Trophoblast cell (in vitro differentiated cells and primary cell): ENCODE measurements at regions not wholly inside any gene's neighbourhood (a gene's known extent, or its start where the extent isn't known, plus 50 kb on each side); places are given as distances from the start of the nearest gene placed in this dataset.
A peak's percentile ranks its signal among the peaks of the same experiment; 100 is the strongest.

ENCODE experiments used
- DNase-seq, 2 donors: peaks; one replicate each; pipeline ENCODE4 v3.0.0-alpha.2; 2016
- H2AFZ ChIP-seq: 2 replicates; pipeline ENCODE4 v1.6.1; 2013; ENCODE audit warnings: low read length, moderate library complexity, mild to moderate bottlenecking; ENCODE audit not compliant: insufficient read depth, poor library complexity
- H2AK5ac ChIP-seq: 2 replicates; pipeline ENCODE4 v1.6.1; 2013; ENCODE audit warnings: mild to moderate bottlenecking, low read length
- H2BK120ac ChIP-seq: 2 replicates; pipeline ENCODE4 v1.6.1; 2013; ENCODE audit warnings: low read length, mild to moderate bottlenecking, moderate library complexity; ENCODE audit not compliant: insufficient read depth, poor library complexity
- H2BK12ac ChIP-seq: 2 replicates; pipeline ENCODE4 v1.6.1; 2013; ENCODE audit warnings: mild to moderate bottlenecking, low read length, moderate library complexity
- H2BK5ac ChIP-seq: 2 replicates; pipeline ENCODE4 v1.6.1; 2013; ENCODE audit warnings: low read length, low read depth, moderate library complexity, mild to moderate bottlenecking; ENCODE audit not compliant: poor library complexity
- H3K14ac ChIP-seq: 2 replicates; pipeline ENCODE4 v1.6.1; 2013; ENCODE audit warnings: mild to moderate bottlenecking, low read length
- H3K18ac ChIP-seq: 2 replicates; pipeline ENCODE4 v1.6.1; 2013; ENCODE audit warnings: mild to moderate bottlenecking, low read length
- H3K23ac ChIP-seq: 2 replicates; pipeline ENCODE4 v1.6.1; 2013; ENCODE audit warnings: low read length
- H3K27ac ChIP-seq: 2 replicates; pipeline ENCODE4 v1.5.1; 2013; ENCODE audit warnings: low read depth, mild to moderate bottlenecking, inconsistent platforms, low read length, moderate library complexity
- H3K27me3 ChIP-seq: 2 replicates; pipeline ENCODE4 v1.6.1; 2013; ENCODE audit warnings: inconsistent platforms, mild to moderate bottlenecking, low read length, moderate library complexity; ENCODE audit not compliant: insufficient read depth
- H3K36me3 ChIP-seq, 2 experiments: 1 replicate in 1 of 2; 2 replicates in 1 of 2; pipeline ENCODE4 v1.6.1; 2013; ENCODE audit warnings: low read length in 2 of 2, mild to moderate bottlenecking in 2 of 2, moderate library complexity in 1 of 2; ENCODE audit not compliant: insufficient read depth in 2 of 2, control insufficient read depth in 1 of 2
- H3K4ac ChIP-seq: 2 replicates; pipeline ENCODE4 v1.6.1; 2013; ENCODE audit warnings: low read depth, mild to moderate bottlenecking, low read length, moderate library complexity
- H3K4me1 ChIP-seq, 2 experiments: 1 replicate in 1 of 2; 2 replicates in 1 of 2; pipeline ENCODE4 v1.6.1; 2013; ENCODE audit warnings: low read length in 2 of 2, mild to moderate bottlenecking in 2 of 2, moderate library complexity in 1 of 2; ENCODE audit not compliant: insufficient read depth in 2 of 2, control insufficient read depth in 1 of 2
- H3K4me2 ChIP-seq: 2 replicates; pipeline ENCODE4 v1.6.1; 2013; ENCODE audit warnings: inconsistent platforms, mild to moderate bottlenecking, low read length, moderate library complexity
- H3K4me3 ChIP-seq: 2 replicates; pipeline ENCODE4 v1.5.1; 2013; ENCODE audit warnings: mild to moderate bottlenecking, low read depth, low read length, inconsistent platforms
- H3K79me1 ChIP-seq: one replicate; pipeline ENCODE4 v1.6.1; 2013; ENCODE audit warnings: low read length
- H3K79me2 ChIP-seq: 2 replicates; pipeline ENCODE4 v1.6.1; 2013; ENCODE audit warnings: low read length, mild to moderate bottlenecking; ENCODE audit not compliant: control insufficient read depth, insufficient read depth, poor library complexity
- H3K9ac ChIP-seq: 2 replicates; pipeline ENCODE4 v1.6.1; 2013; ENCODE audit warnings: mild to moderate bottlenecking, low read length
- H3K9me3 ChIP-seq: 2 replicates; pipeline ENCODE4 v1.6.1; 2013; ENCODE audit warnings: low read depth, mild to moderate bottlenecking, control low read depth, inconsistent platforms, low read length; ENCODE audit not compliant: insufficient read depth
- H4K12ac ChIP-seq: 2 replicates; pipeline ENCODE4 v1.6.1; 2013; ENCODE audit warnings: low read depth, mild to moderate bottlenecking, low read length, moderate library complexity
- H4K8ac ChIP-seq: 2 replicates; pipeline ENCODE4 v1.6.1; 2013; ENCODE audit warnings: low read depth, mild to moderate bottlenecking, low read length, moderate library complexity
- H4K91ac ChIP-seq: one replicate; pipeline ENCODE4 v1.6.1; 2013; ENCODE audit warnings: low read depth, mild to moderate bottlenecking, low read length, moderate library complexity
- whole genome bisulfite sequencing: extraction: QIAGEN DNeasy Blood & Tissue Kit; methylation state at CpG from one replicate; pipeline ENCODE4 v1.1.7; 2013; ENCODE audit warnings: missing lambda C conversion rate; ENCODE audit not compliant: insufficient read length, insufficient coverage; ENCODE audit errors: extremely low coverage; 5-methylcytosine and 5-hydroxymethylcytosine counted together

- no peak overlapping the region for H3K9ac ChIP-seq
- H2AFZ ChIP-seq = no peak overlapping the region
- no peaks in the 10 kb centered on the region for H3K79me1 ChIP-seq
- no peak overlapping the region for H2BK5ac ChIP-seq
- no peaks in the 10 kb centered on the region for H3K79me2 ChIP-seq
- no peaks in the 10 kb centered on the region for H3K36me3 ChIP-seq
- no peak overlapping the region for H3K4me3 ChIP-seq
- H2AK5ac ChIP-seq = no peak overlapping the region
- H3K4me1 ChIP-seq = no peaks in the 10 kb centered on the region
- H3K4ac ChIP-seq = no peak overlapping the region
- H4K91ac ChIP-seq = no peak overlapping the region
- H2BK12ac ChIP-seq = no peak overlapping the region
- no peak overlapping the region for H4K12ac ChIP-seq
- H3K27me3 ChIP-seq = no peaks in the 10 kb centered on the region
- H4K8ac ChIP-seq = no peak overlapping the region
- no peak overlapping the region for H3K18ac ChIP-seq
- DNase-seq = no peak
- no peak overlapping the region for H3K4me2 ChIP-seq
- H3K27ac ChIP-seq = no peak overlapping the region
- no peak overlapping the region for H3K14ac ChIP-seq
- H3K9me3 ChIP-seq = no peaks in the 10 kb centered on the region
- no peak overlapping the region for H2BK120ac ChIP-seq
- no peak overlapping the region for H3K23ac ChIP-seq
- WGBS = no CpG with 5 or more reads among the region's 2 CpGs
Measured at GRCh38 chr5:4857761-4858160, 282.4 kb upstream of the ADAMTS16 start.

- Histone ChIP-seq H2BK120ac (no peak overlapping the region), H2AFZ (no peak overlapping the region), H2BK12ac (no peak overlapping the region), H3K27me3 (no peaks in the 10 kb centered on the region), H3K79me2 (no peaks in the 10 kb centered on the region), H3K4ac (no peak overlapping the region), H3K27ac (no peak overlapping the region), H3K9me3 (no peaks in the 10 kb centered on the region), H3K23ac (no peak overlapping the region), H4K8ac (no peak overlapping the region), H2BK5ac (no peak overlapping the region), H3K14ac (no peak overlapping the region), H3K4me1 (no peaks in the 10 kb centered on the region), H2AK5ac (no peak overlapping the region), H4K12ac (no peak overlapping the region), H3K9ac (no peak overlapping the region), H3K4me2 (no peak overlapping the region), H3K18ac (no peak overlapping the region), H3K36me3 (no peaks in the 10 kb centered on the region), H3K4me3 (no peak overlapping the region), H4K91ac (no peak overlapping the region), H3K79me1 (no peaks in the 10 kb centered on the region)
- DNase-seq = no peak
- WGBS = no CpG with 5 or more reads among the region's 2 CpGs
Measured at GRCh38 chr5:4859500-4860235, 280.5 kb upstream of the ADAMTS16 start.

- Histone ChIP-seq H4K91ac (no peak overlapping the region), H3K23ac (no peak overlapping the region), H2BK5ac (no peak overlapping the region), H3K36me3 (no peaks in the 10 kb centered on the region), H3K18ac (no peak overlapping the region), H3K79me2 (no peaks in the 10 kb centered on the region), H3K79me1 (no peaks in the 10 kb centered on the region), H3K4me3 (no peak overlapping the region), H4K12ac (no peak overlapping the region), H3K14ac (no peak overlapping the region), H3K4me2 (no peak overlapping the region), H2BK12ac (no peak overlapping the region), H3K4me1 (no peaks in the 10 kb centered on the region), H2AFZ (no peak overlapping the region), H3K9ac (no peak overlapping the region), H3K27me3 (no peaks in the 10 kb centered on the region), H3K27ac (no peak overlapping the region), H3K4ac (no peak overlapping the region), H3K9me3 (no peaks in the 10 kb centered on the region), H4K8ac (no peak overlapping the region), H2AK5ac (no peak overlapping the region), H2BK120ac (no peak overlapping the region)
- WGBS = no CpG with 5 or more reads among the region's 5 CpGs
- no peak for DNase-seq
Measured at GRCh38 chr5:4860631-4861030, 279.5 kb upstream of the ADAMTS16 start.

- H4K8ac ChIP-seq = no peak overlapping the region
- H3K9me3 ChIP-seq = peaks cover 5% of the 10 kb centered on the region
- no peak overlapping the region for H4K91ac ChIP-seq
- no peak overlapping the region for H3K4me2 ChIP-seq
- DNase-seq = peak in 1 of 2 donors; percentile 58
- no peak overlapping the region for H2AFZ ChIP-seq
- no peak overlapping the region for H3K4me3 ChIP-seq
- H3K18ac ChIP-seq = no peak overlapping the region
- H3K4ac ChIP-seq = no peak overlapping the region
- no peaks in the 10 kb centered on the region for H3K79me1 ChIP-seq
- H3K4me1 ChIP-seq = no peaks in the 10 kb centered on the region
- H4K12ac ChIP-seq = no peak overlapping the region
- no peak overlapping the region for H2AK5ac ChIP-seq
- H3K36me3 ChIP-seq = no peaks in the 10 kb centered on the region
- no peaks in the 10 kb centered on the region for H3K79me2 ChIP-seq
- no peak overlapping the region for H3K9ac ChIP-seq
- no peak overlapping the region for H3K27ac ChIP-seq
- H3K23ac ChIP-seq = no peak overlapping the region
- no peaks in the 10 kb centered on the region for H3K27me3 ChIP-seq
- no peak overlapping the region for H2BK5ac ChIP-seq
- no CpG with 5 or more reads among the region's 1 CpG for WGBS
- no peak overlapping the region for H3K14ac ChIP-seq
- no peak overlapping the region for H2BK12ac ChIP-seq
- H2BK120ac ChIP-seq = no peak overlapping the region
Measured at GRCh38 chr5:4862500-4862899, 277.6 kb upstream of the ADAMTS16 start.
